ENCODE measurements at regions not wholly inside any gene's neighbourhood (a gene's known extent, or its start where the extent isn't known, plus 50 kb on each side); places are given as distances from the start of the nearest gene placed in this dataset.

DNA sequence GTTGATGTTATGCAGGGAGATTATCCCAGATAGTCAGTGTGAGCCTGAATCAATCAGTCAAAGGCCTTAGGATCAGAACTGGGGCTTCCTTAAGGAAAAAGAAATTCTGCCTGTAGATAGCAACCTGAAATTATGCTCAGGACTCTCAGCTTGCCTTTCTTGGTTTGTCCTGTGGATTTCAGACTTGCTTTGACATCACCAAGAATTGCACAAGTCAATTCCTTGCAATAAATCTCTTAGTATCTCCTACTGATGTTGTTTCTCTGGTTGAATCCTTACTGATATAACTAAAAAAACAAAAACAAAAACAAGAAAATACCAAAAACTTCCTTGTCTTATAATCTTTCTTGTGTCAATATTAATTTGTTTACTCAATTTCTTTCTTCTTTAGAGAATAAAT is 258.9 kb upstream of the TCF21 start:
- ATAC-seq (ENCODE audit: low FRiP score) = no peak
- no peak for TF ChIP-seq CTCF (IDR thresholded peaks at IDR 0.05)

DNA sequence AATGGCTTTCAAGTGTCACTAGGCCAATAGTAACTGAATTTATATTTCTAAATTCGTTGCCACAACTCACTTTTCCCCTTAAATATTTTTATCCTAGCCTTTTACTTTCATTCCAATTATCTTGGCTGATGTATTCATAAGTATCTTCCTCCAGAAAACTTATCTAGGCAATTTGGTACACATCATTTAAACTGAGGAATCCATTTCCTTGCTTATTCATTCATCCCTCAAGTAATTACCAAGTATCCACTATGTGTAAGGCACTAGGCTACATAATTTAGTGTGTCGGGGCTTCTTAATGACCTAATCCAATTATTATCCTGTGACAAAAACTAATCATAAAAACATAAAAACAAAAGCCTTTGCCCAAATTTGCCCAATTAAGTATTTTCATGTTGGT is 258.3 kb upstream of the TCF21 start:
- no peak for TF ChIP-seq CTCF (IDR thresholded peaks at IDR 0.05)
- DNase-seq (ENCODE audit: low spot score) (no peak), ATAC-seq (ENCODE audit: low FRiP score) (no peak)

More for the DNA sequence above, 258.9 kb upstream of the TCF21 start:
- no peak for DNase-seq (ENCODE audit: low spot score)

GRCh38 chr6:133631421-133631820 is 257.5 kb upstream of the TCF21 start:
- ATAC-seq (ENCODE audit: low FRiP score) = no peak
- TF ChIP-seq CTCF (IDR thresholded peaks at IDR 0.05) = no peak
- DNase-seq (ENCODE audit: low spot score) = no peak

DNA sequence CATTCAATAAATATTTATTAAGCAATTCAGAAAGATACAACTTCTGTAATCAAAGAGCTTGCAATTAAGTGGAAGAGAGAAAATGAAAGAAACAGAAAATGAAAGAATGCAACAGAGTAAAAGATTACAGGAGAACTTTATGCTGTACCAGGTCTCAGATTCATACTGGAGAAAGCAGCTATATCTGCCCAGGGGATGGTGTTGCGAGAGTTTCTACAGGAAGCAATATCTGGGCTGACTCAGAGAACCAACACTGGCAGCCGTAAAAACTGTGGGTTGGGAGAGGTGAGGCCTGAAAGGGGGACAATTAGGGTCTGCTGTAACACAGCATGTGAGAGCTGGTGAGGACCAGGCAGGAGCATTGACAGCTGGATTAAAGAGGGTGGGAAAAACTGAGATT is 256.7 kb upstream of the TCF21 start:
- no peak for ATAC-seq (ENCODE audit: low FRiP score)
- no peak for DNase-seq (ENCODE audit: low spot score)
- TF ChIP-seq CTCF (IDR thresholded peaks at IDR 0.05) = no peak

GRCh38 chr6:133632906-133633305 is 256.0 kb upstream of the TCF21 start:
- TF ChIP-seq CTCF (IDR thresholded peaks at IDR 0.05) = no peak
- no peak for ATAC-seq (ENCODE audit: low FRiP score)
- no peak for DNase-seq (ENCODE audit: low spot score)

GRCh38 chr6:133634474-133634873 is 254.4 kb upstream of the TCF21 start:
- ATAC-seq (ENCODE audit: low FRiP score) = no peak
- no peak for DNase-seq (ENCODE audit: low spot score)

GRCh38 chr6:133635447-133635846 is 253.5 kb upstream of the TCF21 start:
- TF ChIP-seq CTCF (IDR thresholded peaks at IDR 0.05) = no peak
- ATAC-seq (ENCODE audit: low FRiP score) (no peak), DNase-seq (ENCODE audit: low spot score) (no peak)

More at GRCh38 chr6:133634474-133634873, 254.4 kb upstream of the TCF21 start:
- no peak for TF ChIP-seq CTCF (IDR thresholded peaks at IDR 0.05)
